ENCODE measurements at regions not wholly inside any gene's neighbourhood (a gene's known extent, or its start where the extent isn't known, plus 50 kb on each side); places are given as distances from the start of the nearest gene placed in this dataset.
A peak's percentile ranks its signal among the peaks of the same experiment; 100 is the strongest.

- no peak overlapping the region for H3K9ac ChIP-seq (ENCODE audit: low read length in 3 of 3)
- peak in 2 of 5 donors; percentile 46 to 88 for DNase-seq
- no peak overlapping the region for H3K27ac ChIP-seq (ENCODE audit: low read depth in 2 of 2, low read length in 2 of 2)
- TF ChIP-seq CTCF (IDR thresholded peaks at IDR 0.05; ENCODE audit: borderline replicate concordance, extremely low read depth, insufficient read depth): no peak
- H3K27me3 ChIP-seq (ENCODE audit: control insufficient read depth, insufficient read depth, low read length): no peaks in the 10 kb centered on the region
- FAIRE-seq: no peak
- intact Hi-C loops (cut with DNase I): no loop called here
- H3K9me3 ChIP-seq (ENCODE audit: control insufficient read depth in 2 of 3, insufficient read depth in 1 of 3, low read length in 3 of 3): no peaks in the 10 kb centered on the region
- H3K4me1 ChIP-seq (ENCODE audit: control insufficient read depth in 2 of 3, insufficient read depth in 2 of 3, low read depth in 1 of 3, low read length in 3 of 3): no peaks in the 10 kb centered on the region
- H3K4me3 ChIP-seq (ENCODE audit: low read length in 3 of 3): no peak overlapping the region
- no peaks in the 10 kb centered on the region for H3K36me3 ChIP-seq (ENCODE audit: control insufficient read depth in 2 of 3, insufficient read depth in 3 of 3, low read length in 3 of 3)
Measured at GRCh38 chr6:23200946-23201345, 631.6 kb downstream of the HDGFL1 start.

GRCh38 chr6:23202207-23202606 lies 632.8 kb downstream of the HDGFL1 start:
- DNase-seq (no peak), FAIRE-seq (no peak)
- no peak for TF ChIP-seq CTCF (IDR thresholded peaks at IDR 0.05; ENCODE audit: borderline replicate concordance, extremely low read depth, insufficient read depth)
- H3K36me3 ChIP-seq (ENCODE audit: control insufficient read depth in 2 of 3, insufficient read depth in 3 of 3, low read length in 3 of 3): no peaks in the 10 kb centered on the region
- H3K4me3 ChIP-seq (ENCODE audit: low read length in 3 of 3): no peak overlapping the region
- H3K9ac ChIP-seq (ENCODE audit: low read length in 3 of 3): no peak overlapping the region
- H3K9me3 ChIP-seq (ENCODE audit: control insufficient read depth in 2 of 3, insufficient read depth in 1 of 3, low read length in 3 of 3): no peaks in the 10 kb centered on the region
- H3K27me3 ChIP-seq (ENCODE audit: control insufficient read depth, insufficient read depth, low read length): no peaks in the 10 kb centered on the region
- no peak overlapping the region for H3K27ac ChIP-seq (ENCODE audit: low read depth in 2 of 2, low read length in 2 of 2)
- intact Hi-C loops (cut with DNase I): no loop called here
- no peaks in the 10 kb centered on the region for H3K4me1 ChIP-seq (ENCODE audit: control insufficient read depth in 2 of 3, insufficient read depth in 2 of 3, low read depth in 1 of 3, low read length in 3 of 3)

- Histone ChIP-seq H3K27ac (ENCODE audit: low read depth in 2 of 2, low read length in 2 of 2) (no peak overlapping the region), H3K9ac (ENCODE audit: low read length in 3 of 3) (no peak overlapping the region), H3K4me3 (ENCODE audit: low read length in 3 of 3) (no peak overlapping the region), H3K4me1 (ENCODE audit: control insufficient read depth in 2 of 3, insufficient read depth in 2 of 3, low read depth in 1 of 3, low read length in 3 of 3) (no peaks in the 10 kb centered on the region), H3K27me3 (ENCODE audit: control insufficient read depth, insufficient read depth, low read length) (no peaks in the 10 kb centered on the region), H3K9me3 (ENCODE audit: control insufficient read depth in 2 of 3, insufficient read depth in 1 of 3, low read length in 3 of 3) (no peaks in the 10 kb centered on the region), H3K36me3 (ENCODE audit: control insufficient read depth in 2 of 3, insufficient read depth in 3 of 3, low read length in 3 of 3) (no peaks in the 10 kb centered on the region)
- TF ChIP-seq CTCF (IDR thresholded peaks at IDR 0.05; ENCODE audit: borderline replicate concordance, extremely low read depth, insufficient read depth): no peak
- no peak for DNase-seq
- intact Hi-C loops (cut with DNase I): no loop called here
- FAIRE-seq: no peak
Measured at GRCh38 chr6:23212398-23212797, 643.0 kb downstream of the HDGFL1 start.

GRCh38 chr6:23213193-23213592 lies 643.8 kb downstream of the HDGFL1 start:
- H3K27ac ChIP-seq (ENCODE audit: low read depth in 2 of 2, low read length in 2 of 2): no peak overlapping the region
- H3K4me3 ChIP-seq (ENCODE audit: low read length in 3 of 3): no peak overlapping the region
- H3K36me3 ChIP-seq (ENCODE audit: control insufficient read depth in 2 of 3, insufficient read depth in 3 of 3, low read length in 3 of 3): no peaks in the 10 kb centered on the region
- no peak for FAIRE-seq
- H3K27me3 ChIP-seq (ENCODE audit: control insufficient read depth, insufficient read depth, low read length): no peaks in the 10 kb centered on the region
- TF ChIP-seq CTCF (IDR thresholded peaks at IDR 0.05; ENCODE audit: borderline replicate concordance, extremely low read depth, insufficient read depth): no peak
- DNase-seq: no peak
- H3K9me3 ChIP-seq (ENCODE audit: control insufficient read depth in 2 of 3, insufficient read depth in 1 of 3, low read length in 3 of 3): no peaks in the 10 kb centered on the region
- no peaks in the 10 kb centered on the region for H3K4me1 ChIP-seq (ENCODE audit: control insufficient read depth in 2 of 3, insufficient read depth in 2 of 3, low read depth in 1 of 3, low read length in 3 of 3)
- intact Hi-C loops (cut with DNase I): no loop called here
- no peak overlapping the region for H3K9ac ChIP-seq (ENCODE audit: low read length in 3 of 3)
